ENCODE measurements at regions not wholly inside any gene's neighbourhood (a gene's known extent, or its start where the extent isn't known, plus 50 kb on each side); places are given as distances from the start of the nearest gene placed in this dataset.

DNA sequence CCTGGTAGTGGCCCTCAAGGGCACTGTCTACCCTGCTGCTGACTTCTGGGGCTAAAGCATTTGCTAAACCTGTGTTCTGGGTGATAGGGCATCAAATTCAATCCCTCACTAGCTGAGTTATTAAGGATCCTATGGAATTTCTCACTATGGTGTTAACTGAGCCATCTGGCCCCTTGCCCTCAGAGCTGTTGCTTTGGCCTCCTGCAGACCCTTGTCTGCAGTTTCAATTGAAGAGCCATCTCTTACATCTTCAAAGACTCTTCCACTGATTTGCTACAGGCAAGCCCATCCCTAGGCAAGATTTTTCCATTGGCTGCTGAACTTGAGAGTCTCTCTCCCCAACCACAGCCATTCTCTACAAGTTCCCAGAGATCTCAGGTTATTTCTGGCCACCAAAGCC, 418.2 kb downstream of the ZNF608 start:
- TF ChIP-seq, protein P1, sequence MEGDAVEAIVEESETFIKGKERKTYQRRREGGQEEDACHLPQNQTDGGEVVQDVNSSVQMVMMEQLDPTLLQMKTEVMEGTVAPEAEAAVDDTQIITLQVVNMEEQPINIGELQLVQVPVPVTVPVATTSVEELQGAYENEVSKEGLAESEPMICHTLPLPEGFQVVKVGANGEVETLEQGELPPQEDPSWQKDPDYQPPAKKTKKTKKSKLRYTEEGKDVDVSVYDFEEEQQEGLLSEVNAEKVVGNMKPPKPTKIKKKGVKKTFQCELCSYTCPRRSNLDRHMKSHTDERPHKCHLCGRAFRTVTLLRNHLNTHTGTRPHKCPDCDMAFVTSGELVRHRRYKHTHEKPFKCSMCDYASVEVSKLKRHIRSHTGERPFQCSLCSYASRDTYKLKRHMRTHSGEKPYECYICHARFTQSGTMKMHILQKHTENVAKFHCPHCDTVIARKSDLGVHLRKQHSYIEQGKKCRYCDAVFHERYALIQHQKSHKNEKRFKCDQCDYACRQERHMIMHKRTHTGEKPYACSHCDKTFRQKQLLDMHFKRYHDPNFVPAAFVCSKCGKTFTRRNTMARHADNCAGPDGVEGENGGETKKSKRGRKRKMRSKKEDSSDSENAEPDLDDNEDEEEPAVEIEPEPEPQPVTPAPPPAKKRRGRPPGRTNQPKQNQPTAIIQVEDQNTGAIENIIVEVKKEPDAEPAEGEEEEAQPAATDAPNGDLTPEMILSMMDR (IDR thresholded peaks at IDR 0.05), result no peak
- TF ChIP-seq EZH2 (IDR thresholded peaks at IDR 0.05; ENCODE audit: borderline replicate concordance, insufficient read depth, low read depth, low read length, poor library complexity, severe bottlenecking), result no peak
